ENCODE measurements at regions not wholly inside any gene's neighbourhood (a gene's known extent, or its start where the extent isn't known, plus 50 kb on each side); places are given as distances from the start of the nearest gene placed in this dataset.

GRCh38 chr13:85462792-85463425 lies 336.3 kb downstream of the SLITRK6 start:
- DNase-seq (ENCODE audit: low spot score), result no peak

- no peak for DNase-seq (ENCODE audit: low spot score)
Measured at GRCh38 chr13:85461621-85462020, 337.6 kb downstream of the SLITRK6 start.

DNA sequence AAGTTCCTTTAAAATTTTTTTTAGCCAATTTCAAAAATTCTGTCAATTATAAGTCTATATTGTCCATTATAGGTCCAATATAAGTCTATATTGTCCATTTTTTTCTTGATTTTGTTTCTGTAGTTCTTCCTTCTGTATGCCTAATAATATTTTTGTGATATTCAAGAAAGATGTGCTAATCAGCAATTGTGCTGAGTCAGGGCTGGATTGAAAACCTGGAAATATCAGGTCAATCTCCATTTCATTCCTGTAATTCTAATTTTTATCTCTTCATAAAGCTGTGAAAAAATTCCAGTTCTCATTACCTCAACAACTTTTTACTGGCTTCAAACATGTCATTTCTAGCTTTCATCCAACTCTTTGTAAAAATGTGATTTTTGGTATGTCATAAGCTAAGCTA lies 353.7 kb downstream of the SLITRK6 start:
- no peak for DNase-seq (ENCODE audit: low spot score)

DNA sequence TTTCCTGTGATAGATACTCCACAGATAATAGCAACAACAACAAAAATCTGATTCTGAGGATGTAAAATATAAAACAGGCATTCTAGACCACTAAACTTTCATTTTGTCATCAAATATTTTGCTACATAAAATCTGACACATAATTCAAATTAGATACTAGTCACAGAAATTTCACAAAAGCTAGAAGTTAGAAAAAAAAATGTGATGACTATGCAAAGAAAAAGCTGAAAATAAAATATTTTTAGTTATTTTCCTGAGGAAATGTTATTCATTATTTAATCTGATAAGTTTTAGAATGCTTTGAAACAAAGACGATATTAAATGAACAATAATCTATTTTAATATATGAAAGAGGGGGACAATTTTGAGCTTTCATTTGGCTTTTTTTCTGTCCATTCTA lies 357.2 kb downstream of the SLITRK6 start:
- no peak for DNase-seq (ENCODE audit: low spot score)

- DNase-seq (ENCODE audit: low spot score), result no peak
Measured at GRCh38 chr13:85441364-85441763, 357.9 kb downstream of the SLITRK6 start.

DNA sequence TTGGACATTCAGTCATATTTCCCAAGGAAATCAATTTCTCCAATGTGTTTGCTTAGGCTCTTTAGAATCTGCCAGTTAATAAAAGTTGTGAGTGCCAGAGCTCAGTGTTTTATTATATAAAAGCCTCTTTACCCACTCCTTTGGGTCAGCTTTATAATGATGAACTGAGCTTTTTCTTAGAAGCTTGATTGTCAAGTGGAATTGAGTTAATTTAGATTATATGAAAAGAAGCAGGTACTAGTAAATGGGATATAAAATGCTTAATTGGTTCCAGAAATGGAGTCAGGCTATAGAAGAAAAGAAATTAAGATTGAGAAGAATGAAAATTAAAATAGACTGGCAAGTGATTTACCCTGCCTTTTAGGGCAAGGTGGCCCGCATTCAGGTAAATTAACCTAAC lies 363.2 kb downstream of the SLITRK6 start:
- DNase-seq (ENCODE audit: low spot score), result no peak

DNA sequence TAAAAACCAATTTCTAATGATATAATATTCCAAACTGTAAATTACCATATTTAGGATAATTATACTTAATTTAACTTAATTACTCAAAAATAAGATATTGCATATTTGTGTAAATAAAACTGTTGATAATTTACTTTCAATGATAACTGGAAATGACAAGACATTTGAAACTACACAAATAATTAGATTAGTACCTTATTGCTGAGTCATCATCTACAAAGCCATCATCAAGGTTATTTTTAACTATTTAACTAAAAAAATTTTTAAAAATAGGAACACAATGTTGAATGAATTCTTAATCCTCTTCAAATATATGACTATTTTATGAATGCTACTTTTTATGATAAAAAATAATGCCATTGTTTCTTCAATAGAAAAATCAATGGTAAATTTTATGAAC lies 364.3 kb downstream of the SLITRK6 start:
- no peak for DNase-seq (ENCODE audit: low spot score)

DNA sequence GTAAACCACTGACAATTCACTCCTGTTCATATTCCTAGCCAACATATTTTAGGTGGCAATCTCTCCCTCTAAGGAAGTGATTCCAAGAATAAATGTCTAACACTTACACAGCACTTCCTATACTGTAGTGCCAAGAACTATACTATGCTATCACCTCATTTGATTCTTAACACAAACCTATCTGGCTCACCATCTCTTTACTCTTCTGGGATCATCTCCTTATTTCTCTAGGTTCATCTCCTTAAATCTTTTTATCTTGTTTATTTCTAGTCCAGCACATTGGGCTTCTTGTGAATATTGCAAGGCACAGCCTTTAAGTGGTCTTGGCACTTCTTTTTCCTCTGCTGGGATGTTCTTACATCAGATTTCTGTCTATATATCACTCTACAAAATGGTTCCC lies 366.3 kb downstream of the SLITRK6 start:
- DNase-seq (ENCODE audit: low spot score), result no peak

DNA sequence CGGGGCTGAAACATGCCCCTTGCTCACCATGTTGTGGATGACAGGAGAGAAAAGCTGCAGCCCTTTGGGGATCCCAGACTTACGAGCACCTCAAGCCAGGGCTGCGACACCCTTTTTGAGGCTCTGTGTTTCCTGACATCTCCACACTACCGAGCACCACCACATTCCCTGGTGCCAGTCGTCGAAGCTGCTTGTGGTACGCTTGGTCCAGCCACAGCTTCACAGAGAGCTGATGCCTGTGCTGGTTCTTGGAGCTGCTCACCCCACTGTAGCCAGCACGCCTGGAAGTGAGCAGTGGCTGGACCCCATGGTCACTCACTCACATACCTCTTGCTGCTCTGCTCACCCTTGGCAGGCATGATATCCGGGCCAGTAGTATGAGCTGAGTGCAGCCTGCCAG lies 367.5 kb downstream of the SLITRK6 start:
- DNase-seq (ENCODE audit: low spot score), result no peak

DNA sequence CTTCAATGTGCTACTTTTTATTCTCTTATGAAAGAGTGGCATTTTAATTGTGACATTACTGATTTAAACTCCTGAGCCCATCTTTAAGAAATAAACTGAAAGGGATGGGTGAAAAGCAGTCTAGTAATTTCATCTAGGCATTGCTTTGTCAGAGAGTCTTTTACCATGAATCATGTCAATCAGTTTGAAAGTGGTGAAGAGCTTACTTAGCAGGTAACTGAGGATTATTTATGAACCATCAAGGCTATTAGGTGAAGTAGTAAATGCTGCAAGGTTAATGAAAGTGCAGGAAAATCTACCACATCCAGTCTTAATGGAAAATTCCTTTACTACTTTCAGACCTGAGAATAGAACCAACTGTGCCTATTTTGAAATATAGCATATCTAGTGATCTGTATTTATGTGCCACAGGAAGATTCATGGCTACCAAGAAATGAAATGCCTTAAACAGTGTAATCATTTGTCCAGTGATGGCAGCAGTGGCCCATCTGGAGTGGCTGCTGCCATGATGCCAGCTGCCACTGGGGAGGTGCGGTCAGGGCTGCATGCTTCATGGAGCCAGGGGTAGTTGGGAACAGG lies 368.9 kb downstream of the SLITRK6 start:
- DNase-seq (ENCODE audit: low spot score), result no peak

- no peak for DNase-seq (ENCODE audit: low spot score)
Measured at GRCh38 chr13:85427416-85427815, 371.8 kb downstream of the SLITRK6 start.

DNA sequence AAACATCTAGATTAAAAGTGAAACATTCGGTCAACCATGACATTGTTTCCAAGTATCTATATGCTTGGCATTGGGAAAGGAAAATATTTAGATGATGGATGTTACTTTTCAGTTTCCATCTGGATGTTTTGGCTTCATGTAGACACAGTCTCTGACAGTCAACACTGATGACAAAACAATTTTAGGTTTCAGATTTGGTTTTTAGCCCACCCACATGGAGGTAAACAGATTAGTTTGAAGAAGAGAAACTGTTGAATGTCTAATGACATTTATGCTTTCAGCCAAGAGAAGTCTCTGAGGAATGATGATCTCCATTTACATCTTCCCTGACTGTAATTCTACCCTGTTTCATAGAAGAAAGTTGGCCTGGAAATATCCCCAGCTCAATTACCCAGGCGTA lies 379.1 kb downstream of the SLITRK6 start:
- DNase-seq (ENCODE audit: low spot score), result no peak

DNA sequence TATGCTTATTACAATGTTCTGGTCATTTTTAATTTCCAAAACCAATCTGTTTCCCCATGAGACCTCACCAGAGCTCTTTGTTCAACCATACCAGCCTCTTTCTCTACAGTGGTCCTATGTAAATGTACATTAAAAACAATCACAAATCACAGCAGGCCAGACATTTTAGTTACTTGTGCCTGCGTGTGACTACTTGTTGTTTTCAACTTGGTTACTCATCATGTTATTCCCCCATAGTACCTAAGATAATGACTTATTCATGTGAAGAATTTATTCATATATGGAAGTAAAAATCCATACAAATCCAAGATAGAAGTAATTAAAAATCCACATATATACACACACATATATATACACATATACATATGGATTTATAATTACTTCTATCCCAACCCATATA lies 379.6 kb downstream of the SLITRK6 start:
- DNase-seq (ENCODE audit: low spot score), result no peak

- DNase-seq (ENCODE audit: low spot score), result no peak
Measured at GRCh38 chr13:85417807-85418206, 381.4 kb downstream of the SLITRK6 start.

DNA sequence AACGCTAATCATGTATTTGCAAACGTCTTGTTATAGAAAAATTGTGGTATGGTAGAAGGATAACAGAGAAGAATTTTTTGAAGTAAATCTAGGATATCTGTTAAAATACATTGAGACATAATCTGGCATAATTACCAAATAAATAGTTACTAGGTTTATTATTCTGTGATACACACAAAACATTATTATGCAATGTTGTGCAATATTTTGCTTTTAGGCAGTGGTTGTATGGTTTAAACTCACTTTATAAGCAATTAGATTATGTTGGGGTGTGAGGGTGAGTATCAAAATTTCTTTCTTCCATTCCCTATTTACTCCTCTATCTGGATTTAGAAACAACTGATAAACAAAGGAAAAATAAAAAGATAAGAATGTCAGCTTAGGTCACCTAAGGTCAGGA lies 385.6 kb downstream of the SLITRK6 start:
- no peak for DNase-seq (ENCODE audit: low spot score)

DNA sequence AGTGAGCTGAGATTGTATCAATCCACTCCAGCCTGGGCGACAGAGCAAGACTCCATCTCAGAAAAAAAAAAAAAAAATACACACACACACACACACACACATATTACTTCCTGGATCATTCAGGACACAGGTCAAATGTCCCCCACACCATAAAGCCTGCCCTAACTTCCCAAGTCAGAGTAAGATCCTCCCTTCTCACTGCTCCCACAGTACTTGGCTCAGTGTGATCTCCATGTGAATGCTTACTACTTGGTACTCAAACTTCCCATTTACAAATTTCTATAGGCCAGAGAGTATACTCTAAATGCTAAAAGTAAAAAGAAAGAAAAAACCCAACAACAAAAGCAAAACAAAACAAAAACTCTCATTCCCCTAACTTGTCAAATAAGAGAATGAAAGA lies 386.8 kb downstream of the SLITRK6 start:
- no peak for DNase-seq (ENCODE audit: low spot score)

GRCh38 chr13:85411591-85411990 lies 387.6 kb downstream of the SLITRK6 start:
- no peak for DNase-seq (ENCODE audit: low spot score)

DNA sequence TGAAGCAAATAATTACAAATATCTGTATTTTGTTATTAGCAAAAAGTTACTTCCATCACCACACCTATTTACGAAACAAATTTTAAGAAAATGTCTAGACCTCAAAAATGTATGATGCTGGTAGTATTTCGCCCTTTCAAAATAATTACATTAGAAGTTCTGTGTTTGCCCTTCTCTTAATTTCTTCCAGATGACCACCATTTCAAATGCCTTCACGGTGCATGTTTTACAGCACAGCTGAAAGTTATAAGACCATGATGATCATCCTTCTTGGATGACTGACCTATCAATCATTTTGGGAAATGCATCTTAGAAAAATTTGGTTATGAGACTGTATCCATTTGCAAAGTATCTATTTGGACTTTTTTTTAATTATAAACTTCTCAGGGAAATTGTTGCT lies 390.8 kb downstream of the SLITRK6 start:
- DNase-seq (ENCODE audit: low spot score), result no peak

DNA sequence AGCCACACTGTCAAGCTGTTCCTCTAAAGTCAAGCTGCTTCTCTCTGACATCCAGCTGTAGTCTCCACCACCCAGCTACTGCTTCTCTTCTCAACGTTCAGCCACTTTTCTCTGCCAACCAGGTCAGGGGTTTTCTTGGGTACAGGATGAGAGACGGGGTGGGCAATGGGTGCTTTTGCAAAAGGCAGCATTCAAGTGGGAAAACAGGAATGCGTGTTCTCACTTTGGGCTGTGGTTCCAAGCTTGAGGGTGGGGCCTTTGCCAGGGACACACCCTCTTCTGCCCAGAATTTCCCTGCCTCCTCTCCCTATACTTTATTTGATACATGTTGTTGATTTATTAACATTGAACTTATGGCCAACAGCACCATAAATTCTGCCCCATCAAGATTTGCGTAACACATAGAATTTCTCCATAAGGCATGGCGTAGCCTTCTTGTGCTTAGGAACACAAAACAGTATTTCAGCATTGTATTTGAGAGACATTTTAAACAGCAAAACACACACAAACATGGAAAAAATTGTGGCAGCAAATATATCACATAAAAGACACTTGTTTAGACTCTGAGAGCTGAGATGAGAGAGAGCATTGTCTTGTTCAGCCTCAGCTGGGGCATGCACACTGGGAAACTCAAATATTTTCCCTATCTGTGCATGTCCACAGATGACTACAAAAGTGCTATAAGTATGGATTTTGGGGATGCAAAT lies 392.8 kb downstream of the SLITRK6 start:
- DNase-seq (ENCODE audit: low spot score), result peak; percentile 78

GRCh38 chr13:85405316-85405897 lies 393.8 kb downstream of the SLITRK6 start:
- peak; percentile 49 for DNase-seq (ENCODE audit: low spot score)

DNA sequence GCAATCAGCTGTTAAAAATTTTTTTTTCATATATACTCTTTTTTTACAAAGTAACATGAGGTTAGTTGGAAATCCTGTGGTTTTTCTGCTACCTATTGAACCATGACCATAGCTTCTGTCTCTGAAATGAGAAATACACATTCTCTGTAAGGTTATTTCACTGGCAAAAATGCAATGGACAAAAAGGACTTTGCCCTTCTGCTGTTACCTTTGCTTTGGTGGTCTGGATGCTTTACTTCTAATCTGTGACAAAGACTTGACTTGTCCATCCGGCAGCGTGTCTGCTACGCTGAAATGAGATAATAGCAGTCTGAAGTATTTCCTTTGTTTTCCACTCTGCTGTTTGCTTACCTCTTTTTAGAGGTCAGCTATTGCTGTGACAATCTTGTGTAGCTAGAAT lies 412.8 kb downstream of the SLITRK6 start:
- no peak for DNase-seq (ENCODE audit: low spot score)

DNA sequence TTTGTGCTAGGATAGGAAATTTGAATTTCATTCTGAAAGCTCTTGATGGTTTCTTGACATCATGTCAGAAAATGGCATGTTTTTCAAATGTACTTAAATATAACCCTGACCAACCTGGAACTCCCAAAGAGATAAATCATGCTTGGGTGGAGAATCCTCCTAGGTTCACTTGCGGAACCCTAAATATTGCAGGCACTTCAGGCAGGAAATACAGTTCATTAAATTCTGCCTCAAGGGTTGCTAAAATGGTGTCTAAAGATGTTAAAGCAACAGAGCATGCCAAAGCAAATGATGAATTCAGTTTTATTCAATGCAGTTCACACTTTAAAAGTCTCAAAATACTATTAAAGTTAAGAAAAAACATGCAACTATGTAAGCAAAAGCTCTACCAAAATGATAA lies 415.9 kb downstream of the SLITRK6 start:
- no peak for DNase-seq (ENCODE audit: low spot score)

GRCh38 chr13:85381082-85381481 lies 418.1 kb downstream of the SLITRK6 start:
- DNase-seq (ENCODE audit: low spot score), result no peak
